A673 (cell line): ENCODE measurements at regions not wholly inside any gene's neighbourhood (a gene's known extent, or its start where the extent isn't known, plus 50 kb on each side); places are given as distances from the start of the nearest gene placed in this dataset.

Experiments used
- EZH2 ChIP-seq: fragments of 200-600 bp; sonication (generic); IDR thresholded peaks from 2 replicates; pipeline ENCODE4 v1.6.1; 2017; ENCODE audit warnings: borderline replicate concordance, low read depth, mild to moderate bottlenecking, mixed read lengths, antibody characterized with exemption, low read length; ENCODE audit not compliant: poor library complexity, severe bottlenecking
- TF ChIP-seq, protein P1 (sequence below): fragments of 300-800, 200-600 bp; sonication (generic); conservative IDR thresholded peaks from 2 replicates; pipeline ENCODE4 v1.5.1; 2017; ENCODE audit warnings: low read depth, mild to moderate bottlenecking, antibody characterized with exemption, low read length, moderate library complexity, mixed read lengths

DNA sequence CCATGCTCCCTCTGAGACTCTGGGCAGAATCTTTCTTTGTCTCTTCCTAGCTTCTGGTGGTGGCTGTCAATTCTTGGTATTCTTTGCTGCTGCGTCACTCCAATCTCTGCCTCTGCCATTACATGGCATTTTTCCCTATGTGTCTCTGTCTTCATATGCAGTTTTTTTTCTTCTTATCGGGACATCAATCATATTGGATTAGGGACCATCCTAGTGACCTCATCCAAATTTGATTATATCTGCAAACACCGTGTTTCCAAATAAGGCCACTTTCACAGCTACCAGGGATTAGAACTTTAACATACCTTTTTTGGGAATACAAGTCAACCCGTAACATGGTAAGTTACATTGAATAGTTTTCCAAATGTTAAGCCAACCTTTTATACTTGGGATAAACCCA lies 358.2 kb upstream of the FRG2C start:
- TF ChIP-seq, protein P1, sequence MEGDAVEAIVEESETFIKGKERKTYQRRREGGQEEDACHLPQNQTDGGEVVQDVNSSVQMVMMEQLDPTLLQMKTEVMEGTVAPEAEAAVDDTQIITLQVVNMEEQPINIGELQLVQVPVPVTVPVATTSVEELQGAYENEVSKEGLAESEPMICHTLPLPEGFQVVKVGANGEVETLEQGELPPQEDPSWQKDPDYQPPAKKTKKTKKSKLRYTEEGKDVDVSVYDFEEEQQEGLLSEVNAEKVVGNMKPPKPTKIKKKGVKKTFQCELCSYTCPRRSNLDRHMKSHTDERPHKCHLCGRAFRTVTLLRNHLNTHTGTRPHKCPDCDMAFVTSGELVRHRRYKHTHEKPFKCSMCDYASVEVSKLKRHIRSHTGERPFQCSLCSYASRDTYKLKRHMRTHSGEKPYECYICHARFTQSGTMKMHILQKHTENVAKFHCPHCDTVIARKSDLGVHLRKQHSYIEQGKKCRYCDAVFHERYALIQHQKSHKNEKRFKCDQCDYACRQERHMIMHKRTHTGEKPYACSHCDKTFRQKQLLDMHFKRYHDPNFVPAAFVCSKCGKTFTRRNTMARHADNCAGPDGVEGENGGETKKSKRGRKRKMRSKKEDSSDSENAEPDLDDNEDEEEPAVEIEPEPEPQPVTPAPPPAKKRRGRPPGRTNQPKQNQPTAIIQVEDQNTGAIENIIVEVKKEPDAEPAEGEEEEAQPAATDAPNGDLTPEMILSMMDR, result no peak
- no peak for TF ChIP-seq EZH2
